Tibial nerve (tissue), 4 donors: ENCODE measurements at regions not wholly inside any gene's neighbourhood (a gene's known extent, or its start where the extent isn't known, plus 50 kb on each side); places are given as distances from the start of the nearest gene placed in this dataset.

ENCODE experiments used
- DNase-seq, 2 donors: peaks; one replicate each; pipeline ENCODE4 v3.0.0-alpha.2; 2019; ENCODE audit warnings: low spot score in 2 of 2
- H3K27ac ChIP-seq, 4 donors: fragments of 200-600 bp; sonication (generic) in 3 of 4; one replicate each; pipeline ENCODE4 v1.5.1; 2017 to 2019; ENCODE audit warnings: mild to moderate bottlenecking in 1 of 4
- H3K27me3 ChIP-seq, 2 donors: fragments of 200-600 bp; sonication (generic) in 1 of 2; one replicate each; pipeline versions ENCODE4 v1.5.1 to v1.6.0; 2017 to 2019
- H3K36me3 ChIP-seq, 3 donors: fragments of 200-600 bp; sonication (generic); one replicate each; pipeline ENCODE4 v1.5.1; 2018 to 2019
- H3K4me1 ChIP-seq, 4 donors: fragments of 200-600 bp; sonication (generic) in 3 of 4; one replicate each; pipeline ENCODE4 v1.5.1; 2017 to 2019
- H3K4me3 ChIP-seq, 4 donors: fragments of 200-600 bp; sonication (generic) in 3 of 4; one replicate each; pipeline ENCODE4 v1.5.1; 2017 to 2019; ENCODE audit warnings: mild to moderate bottlenecking in 1 of 4, moderate library complexity in 1 of 4
- H3K9me3 ChIP-seq, 4 donors: fragments of 200-600 bp; sonication (generic) in 3 of 4; one replicate each; pipeline ENCODE4 v1.5.1; 2017 to 2019
- EP300 ChIP-seq, 2 donors: sonication (generic); formaldehyde crosslinking; IDR thresholded peaks; one replicate each; pipeline ENCODE4 v1.6.1; 2017; ENCODE audit warnings: antibody characterized with exemption in 2 of 2, mild to moderate bottlenecking in 1 of 2
- POLR2A ChIP-seq, 2 donors: fragments of 450-650 bp; IDR thresholded peaks; one replicate each; pipeline ENCODE4 v1.6.1; 2017; ENCODE audit warnings: antibody characterized with exemption in 2 of 2, mild to moderate bottlenecking in 2 of 2, moderate library complexity in 2 of 2
- WGBS, 2 donors: methylation state at CpG; one replicate each; pipeline ENCODE4 v1.1.5; 2018; 5-methylcytosine and 5-hydroxymethylcytosine counted together
- TF ChIP-seq, protein P1 (sequence below), 5 experiments: fragments of 200-600 bp in 3 of 5; fragments of 450-650 bp in 2 of 5; sonication (generic) in 3 of 5; IDR thresholded peaks; one replicate each; pipeline ENCODE4 v1.5.1; 2016 to 2019; ENCODE audit warnings: antibody characterized with exemption in 5 of 5, mild to moderate bottlenecking in 3 of 5, moderate library complexity in 2 of 5

DNA sequence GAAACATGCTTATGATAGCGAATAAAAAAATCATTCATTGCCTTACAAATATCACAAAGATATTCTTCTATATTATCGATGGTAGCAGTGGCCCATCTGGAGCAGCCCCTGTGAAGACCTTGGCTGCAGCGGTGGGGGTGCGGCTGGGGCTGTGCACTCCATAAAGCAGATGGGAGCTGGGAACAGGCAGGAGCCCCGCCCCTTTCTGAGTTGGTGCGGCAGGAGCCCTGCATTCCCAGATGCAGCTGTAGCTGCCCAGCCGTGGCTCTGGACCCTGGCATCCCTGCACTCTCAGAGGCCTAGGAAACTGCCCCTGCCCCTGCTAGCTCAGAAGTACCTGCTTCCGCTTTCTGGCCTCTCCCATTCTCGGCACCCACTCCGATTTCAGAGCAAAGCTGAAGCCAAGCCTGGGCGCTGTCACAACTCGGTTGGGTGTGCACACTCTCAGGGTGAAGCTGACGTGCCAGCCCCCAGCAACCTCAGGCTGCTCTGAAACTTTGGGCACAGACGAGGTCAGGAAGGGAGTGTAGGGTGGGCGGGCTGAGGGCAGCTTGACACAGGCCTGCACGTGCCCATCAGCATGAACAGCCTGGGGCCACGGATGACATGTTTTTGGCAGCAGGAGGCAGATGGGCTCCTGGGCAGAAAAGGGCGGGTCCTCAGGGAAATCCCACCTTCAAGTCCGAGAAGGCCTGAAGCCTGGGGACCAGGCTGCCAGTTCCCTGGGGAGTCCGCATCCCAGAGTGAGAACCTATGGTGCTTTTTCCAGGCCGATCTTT, 1440.8 kb upstream of the ACO1 start:
- peaks cover 0 to 25% (median 2%) of the 10 kb centered on the region in 4 donors for H3K9me3 ChIP-seq
- 88 to 92% methylated on average over 21 of the region's 21 CpGs for WGBS, 2 donors
- H3K27ac ChIP-seq: no peak overlapping the region
- no peak for TF ChIP-seq POLR2A (IDR thresholded peaks at IDR 0.05)
- TF ChIP-seq EP300 (IDR thresholded peaks at IDR 0.05): no peak
- TF ChIP-seq, protein P1, sequence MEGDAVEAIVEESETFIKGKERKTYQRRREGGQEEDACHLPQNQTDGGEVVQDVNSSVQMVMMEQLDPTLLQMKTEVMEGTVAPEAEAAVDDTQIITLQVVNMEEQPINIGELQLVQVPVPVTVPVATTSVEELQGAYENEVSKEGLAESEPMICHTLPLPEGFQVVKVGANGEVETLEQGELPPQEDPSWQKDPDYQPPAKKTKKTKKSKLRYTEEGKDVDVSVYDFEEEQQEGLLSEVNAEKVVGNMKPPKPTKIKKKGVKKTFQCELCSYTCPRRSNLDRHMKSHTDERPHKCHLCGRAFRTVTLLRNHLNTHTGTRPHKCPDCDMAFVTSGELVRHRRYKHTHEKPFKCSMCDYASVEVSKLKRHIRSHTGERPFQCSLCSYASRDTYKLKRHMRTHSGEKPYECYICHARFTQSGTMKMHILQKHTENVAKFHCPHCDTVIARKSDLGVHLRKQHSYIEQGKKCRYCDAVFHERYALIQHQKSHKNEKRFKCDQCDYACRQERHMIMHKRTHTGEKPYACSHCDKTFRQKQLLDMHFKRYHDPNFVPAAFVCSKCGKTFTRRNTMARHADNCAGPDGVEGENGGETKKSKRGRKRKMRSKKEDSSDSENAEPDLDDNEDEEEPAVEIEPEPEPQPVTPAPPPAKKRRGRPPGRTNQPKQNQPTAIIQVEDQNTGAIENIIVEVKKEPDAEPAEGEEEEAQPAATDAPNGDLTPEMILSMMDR (IDR thresholded peaks at IDR 0.05): no peak
- H3K4me1 ChIP-seq: no peaks in the 10 kb centered on the region
- no peaks in the 10 kb centered on the region for H3K27me3 ChIP-seq
- no peak overlapping the region for H3K4me3 ChIP-seq
- no peaks in the 10 kb centered on the region for H3K36me3 ChIP-seq
- DNase-seq: no peak

DNA sequence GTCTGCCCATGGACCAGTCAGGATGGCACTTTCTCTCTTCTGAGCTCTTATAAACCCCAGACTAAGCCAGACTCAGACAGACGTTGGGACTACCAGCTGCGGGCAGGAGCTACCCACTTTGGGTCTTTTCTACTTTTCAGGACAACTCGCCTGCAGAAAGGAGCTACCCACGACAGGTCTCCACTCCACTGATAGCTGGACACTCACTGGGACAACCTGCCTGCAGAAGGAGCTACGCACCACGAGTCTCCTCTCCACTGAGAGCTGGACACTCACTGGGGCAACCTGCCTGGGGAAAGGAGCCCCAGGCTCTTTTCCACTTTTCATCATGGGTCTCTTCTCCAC, 1440.2 kb upstream of the ACO1 start:
- TF ChIP-seq POLR2A (IDR thresholded peaks at IDR 0.05) (no peak), EP300 (IDR thresholded peaks at IDR 0.05) (no peak)
- TF ChIP-seq, protein P1 (IDR thresholded peaks at IDR 0.05): no peak
- Histone ChIP-seq H3K4me3 (no peak overlapping the region), H3K4me1 (no peaks in the 10 kb centered on the region), H3K36me3 (no peaks in the 10 kb centered on the region), H3K27me3 (no peaks in the 10 kb centered on the region), H3K9me3 (peaks cover 0 to 30% (median 4%) of the 10 kb centered on the region in 4 donors), H3K27ac (no peak overlapping the region)
- DNase-seq: no peak
- WGBS, 2 donors: 88 to 92% methylated on average over 6 of the region's 6 CpGs

GRCh38 chr9:30944741-30945280, 1439.6 kb upstream of the ACO1 start:
- Histone ChIP-seq H3K27me3 (no peaks in the 10 kb centered on the region), H3K4me1 (no peaks in the 10 kb centered on the region), H3K4me3 (no peak overlapping the region), H3K27ac (no peak overlapping the region), H3K36me3 (no peaks in the 10 kb centered on the region), H3K9me3 (peaks cover 0 to 30% (median 5%) of the 10 kb centered on the region in 4 donors)
- TF ChIP-seq, protein P1 (IDR thresholded peaks at IDR 0.05): no peak
- TF ChIP-seq POLR2A (IDR thresholded peaks at IDR 0.05): no peak
- TF ChIP-seq EP300 (IDR thresholded peaks at IDR 0.05): no peak
- DNase-seq: no peak
- 92 to 95% methylated on average over 10 to 12 of the region's 12 CpGs for WGBS, 2 donors

DNA sequence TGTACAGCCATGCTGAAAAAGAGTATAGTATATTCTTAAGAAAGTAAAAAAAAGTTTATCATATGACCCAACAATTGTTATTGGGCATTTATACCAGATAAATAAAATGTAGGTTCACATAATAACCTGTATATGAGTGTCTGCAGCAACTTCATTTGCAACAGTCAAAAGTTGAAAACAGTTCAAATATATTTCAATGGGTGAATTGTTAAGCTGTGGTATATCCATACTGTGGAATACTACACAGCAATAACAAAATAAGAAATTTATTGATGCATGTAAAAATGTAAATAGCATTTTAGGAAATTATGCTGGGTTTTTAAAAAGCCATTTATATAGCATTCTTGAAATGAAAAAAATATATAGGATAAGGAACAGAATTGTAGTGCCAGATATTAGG, 1420.1 kb upstream of the ACO1 start:
- Histone ChIP-seq H3K9me3 (peaks cover 0 to 8% (median 0%) of the 10 kb centered on the region in 4 donors), H3K4me3 (no peak overlapping the region), H3K27me3 (no peaks in the 10 kb centered on the region), H3K4me1 (no peaks in the 10 kb centered on the region), H3K36me3 (no peaks in the 10 kb centered on the region), H3K27ac (no peak overlapping the region)
- TF ChIP-seq, protein P1 (IDR thresholded peaks at IDR 0.05): no peak
- no peak for TF ChIP-seq POLR2A (IDR thresholded peaks at IDR 0.05)
- DNase-seq: no peak

GRCh38 chr9:30967476-30967875, 1417.0 kb upstream of the ACO1 start:
- WGBS, 2 donors: 44 to 54% methylated on average over 1 of the region's 1 CpG

More at GRCh38 chr9:30967476-30967875, 1417.0 kb upstream of the ACO1 start:
- no peak for DNase-seq
- H3K9me3 ChIP-seq: peaks cover 0 to 8% (median 0%) of the 10 kb centered on the region in 4 donors
- H3K27me3 ChIP-seq: no peaks in the 10 kb centered on the region
- no peak for TF ChIP-seq POLR2A (IDR thresholded peaks at IDR 0.05)
- TF ChIP-seq, protein P1 (IDR thresholded peaks at IDR 0.05): no peak
- TF ChIP-seq EP300 (IDR thresholded peaks at IDR 0.05): no peak
- no peak overlapping the region for H3K4me3 ChIP-seq
- no peak overlapping the region for H3K27ac ChIP-seq
- no peaks in the 10 kb centered on the region for H3K4me1 ChIP-seq
- H3K36me3 ChIP-seq: no peaks in the 10 kb centered on the region
